Mesenchymal stem cell (in vitro differentiated cells and primary cell): ENCODE measurements at regions not wholly inside any gene's neighbourhood (a gene's known extent, or its start where the extent isn't known, plus 50 kb on each side); places are given as distances from the start of the nearest gene placed in this dataset.

ENCODE experiments used
- DNase-seq: peaks from one replicate; pipeline ENCODE4 v3.0.0-alpha.2; 2013
- H2AFZ ChIP-seq: one replicate; pipeline ENCODE4 v1.6.1; 2013; ENCODE audit warnings: low read depth, mild to moderate bottlenecking, control low read depth, inconsistent platforms, low read length, moderate library complexity
- H2AK5ac ChIP-seq: 2 replicates; pipeline ENCODE4 v1.6.1; 2013; ENCODE audit warnings: low read length, moderate library complexity, mild to moderate bottlenecking, inconsistent platforms; ENCODE audit not compliant: severe bottlenecking
- H2BK120ac ChIP-seq: one replicate; pipeline ENCODE4 v1.6.1; 2013; ENCODE audit warnings: low read depth, mild to moderate bottlenecking, inconsistent platforms, low read length, moderate library complexity
- H2BK12ac ChIP-seq, 2 experiments: one replicate each; pipeline ENCODE4 v1.6.1; 2013; ENCODE audit warnings: inconsistent platforms in 2 of 2, low read length in 2 of 2, mild to moderate bottlenecking in 2 of 2, moderate library complexity in 2 of 2, control low read depth in 1 of 2
- H2BK15ac ChIP-seq: one replicate; pipeline ENCODE4 v1.6.1; 2013; ENCODE audit warnings: mild to moderate bottlenecking, low read depth, inconsistent platforms; ENCODE audit not compliant: poor library complexity, severe bottlenecking
- H2BK5ac ChIP-seq: 2 replicates; pipeline ENCODE4 v1.6.1; 2013; ENCODE audit warnings: low read depth, mild to moderate bottlenecking, low read length, control low read depth, inconsistent platforms; ENCODE audit not compliant: poor library complexity, severe bottlenecking
- H3K14ac ChIP-seq, 2 experiments: one replicate each; pipeline ENCODE4 v1.6.1; 2013; ENCODE audit warnings: inconsistent platforms in 2 of 2, low read length in 2 of 2, control low read depth in 1 of 2, mild to moderate bottlenecking in 1 of 2, moderate library complexity in 1 of 2
- H3K18ac ChIP-seq, 2 experiments: one replicate each; pipeline ENCODE4 v1.6.1; 2013; ENCODE audit warnings: inconsistent platforms in 2 of 2, low read length in 2 of 2, control low read depth in 1 of 2, low read depth in 1 of 2, mild to moderate bottlenecking in 1 of 2
- H3K23ac ChIP-seq, 2 experiments: one replicate each; pipeline ENCODE4 v1.6.1; 2013; ENCODE audit warnings: inconsistent platforms in 2 of 2, low read length in 2 of 2, mild to moderate bottlenecking in 2 of 2, moderate library complexity in 2 of 2, control low read depth in 1 of 2
- H3K27ac ChIP-seq: 2 replicates; pipeline ENCODE4 v1.5.1; 2013; ENCODE audit warnings: mild to moderate bottlenecking, moderate library complexity, low read length, control low read depth, inconsistent platforms; ENCODE audit not compliant: poor library complexity, severe bottlenecking
- H3K27me3 ChIP-seq, 2 experiments: 2 replicates each; pipeline versions ENCODE4 v1.6.1 to v1.7.0; 2013; ENCODE audit warnings: low read length in 2 of 2, mild to moderate bottlenecking in 2 of 2, moderate library complexity in 2 of 2, control low read depth in 1 of 2, inconsistent platforms in 1 of 2; ENCODE audit not compliant: control insufficient read depth in 1 of 2, insufficient read depth in 1 of 2
- H3K36me3 ChIP-seq, 2 experiments: 2 replicates each; pipeline versions ENCODE4 v1.6.1 to v1.7.0; 2013; ENCODE audit warnings: low read length in 2 of 2, control low read depth in 1 of 2, inconsistent platforms in 1 of 2, low read depth in 1 of 2, mild to moderate bottlenecking in 1 of 2; ENCODE audit not compliant: insufficient read depth in 2 of 2, control insufficient read depth in 1 of 2
- H3K4ac ChIP-seq, 2 experiments: one replicate each; pipeline ENCODE4 v1.6.1; 2013; ENCODE audit warnings: inconsistent platforms in 2 of 2, low read length in 2 of 2, mild to moderate bottlenecking in 2 of 2, moderate library complexity in 2 of 2, control low read depth in 1 of 2, low read depth in 1 of 2
- H3K4me1 ChIP-seq: 2 replicates; pipeline ENCODE4 v1.6.1; 2013; ENCODE audit warnings: low read depth, low read length, control low read depth; ENCODE audit not compliant: control insufficient read depth, insufficient read depth
- H3K4me2 ChIP-seq: 2 replicates; pipeline ENCODE4 v1.6.1; 2013; ENCODE audit warnings: low read length, mild to moderate bottlenecking, inconsistent platforms; ENCODE audit not compliant: poor library complexity, severe bottlenecking
- H3K4me3 ChIP-seq, 2 experiments: 2 replicates each; pipeline versions ENCODE4 v1.5.1 to v1.7.0; 2013; ENCODE audit warnings: low read length in 2 of 2, mild to moderate bottlenecking in 2 of 2, control low read depth in 1 of 2, low read depth in 1 of 2; ENCODE audit not compliant: insufficient read depth in 1 of 2
- H3K79me1 ChIP-seq: replicated peaks from 2 replicates; pipeline ENCODE4 v1.6.1; 2013; ENCODE audit warnings: mild to moderate bottlenecking, control low read depth, low read length, inconsistent platforms; ENCODE audit not compliant: poor library complexity, severe bottlenecking
- H3K9ac ChIP-seq: 2 replicates; pipeline ENCODE4 v1.7.0; 2013; ENCODE audit warnings: mild to moderate bottlenecking, low read length, moderate library complexity
- H3K9me3 ChIP-seq: 2 replicates; pipeline ENCODE4 v1.7.0; 2013; ENCODE audit warnings: mild to moderate bottlenecking, low read length; ENCODE audit not compliant: control insufficient read depth
- H4K8ac ChIP-seq: one replicate; pipeline ENCODE4 v1.6.1; 2013; ENCODE audit warnings: inconsistent platforms, mild to moderate bottlenecking, low read length, moderate library complexity
- H4K91ac ChIP-seq: one replicate; pipeline ENCODE4 v1.6.1; 2013; ENCODE audit warnings: mild to moderate bottlenecking, low read length, inconsistent platforms
- WGBS: methylation state at CpG from one replicate; pipeline ENCODE4 v1.1.7; 2013; ENCODE audit warnings: mixed read lengths; 5-methylcytosine and 5-hydroxymethylcytosine counted together

- H2AFZ ChIP-seq, result no peak overlapping the region
- no peaks in the 10 kb centered on the region for H3K27me3 ChIP-seq
- no peak overlapping the region for H3K4me3 ChIP-seq
- no peak overlapping the region for H3K27ac ChIP-seq
- H2BK12ac ChIP-seq, result no peak overlapping the region
- no peak overlapping the region for H2BK5ac ChIP-seq
- H3K4ac ChIP-seq, result no peak overlapping the region
- no peak overlapping the region for H4K91ac ChIP-seq
- H2BK120ac ChIP-seq, result no peak overlapping the region
- H3K79me1 ChIP-seq, result no peaks in the 10 kb centered on the region
- H3K18ac ChIP-seq, result no peak overlapping the region
- H3K4me1 ChIP-seq, result no peaks in the 10 kb centered on the region
- DNase-seq, result peak; percentile 66
- no peak overlapping the region for H3K4me2 ChIP-seq
- H2AK5ac ChIP-seq, result no peak overlapping the region
- H3K9ac ChIP-seq, result no peak overlapping the region
- H3K9me3 ChIP-seq, result no peaks in the 10 kb centered on the region
- no peak overlapping the region for H3K14ac ChIP-seq
- no peak overlapping the region for H4K8ac ChIP-seq
- no peak overlapping the region for H2BK15ac ChIP-seq
- WGBS, result 70% methylated on average over 3 of the region's 6 CpGs
- no peak overlapping the region for H3K23ac ChIP-seq
- no peaks in the 10 kb centered on the region for H3K36me3 ChIP-seq
These were observed 60.6 kb upstream of the C1orf21 start for GRCh38 chr1:184326278-184326677.

- Histone ChIP-seq H3K36me3 (no peaks in the 10 kb centered on the region), H3K27me3 (no peaks in the 10 kb centered on the region), H3K4ac (no peak overlapping the region), H4K8ac (no peak overlapping the region), H3K9ac (no peak overlapping the region), H3K27ac (no peak overlapping the region), H2BK5ac (no peak overlapping the region), H3K4me1 (no peaks in the 10 kb centered on the region), H3K4me3 (no peak overlapping the region), H2AK5ac (no peak overlapping the region), H3K4me2 (no peak overlapping the region), H4K91ac (no peak overlapping the region), H3K18ac (no peak overlapping the region), H2BK15ac (no peak overlapping the region), H2BK120ac (no peak overlapping the region), H3K9me3 (no peaks in the 10 kb centered on the region), H2AFZ (no peak overlapping the region), H3K23ac (no peak overlapping the region), H3K79me1 (no peaks in the 10 kb centered on the region), H2BK12ac (no peak overlapping the region), H3K14ac (no peak overlapping the region)
- no peak for DNase-seq
- WGBS, result 91% methylated on average over 3 of the region's 7 CpGs
These were observed 57.4 kb upstream of the C1orf21 start for GRCh38 chr1:184329245-184329953.

- H3K4me2 ChIP-seq, result no peak overlapping the region
- no peak for DNase-seq
- H3K14ac ChIP-seq, result no peak overlapping the region
- H3K9me3 ChIP-seq, result no peaks in the 10 kb centered on the region
- H3K4me3 ChIP-seq, result no peak overlapping the region
- H3K4ac ChIP-seq, result no peak overlapping the region
- H3K79me1 ChIP-seq, result no peaks in the 10 kb centered on the region
- no peak overlapping the region for H4K91ac ChIP-seq
- H2AK5ac ChIP-seq, result no peak overlapping the region
- H4K8ac ChIP-seq, result no peak overlapping the region
- no peaks in the 10 kb centered on the region for H3K27me3 ChIP-seq
- WGBS, result 96% methylated on average over 6 of the region's 7 CpGs
- H3K23ac ChIP-seq, result no peak overlapping the region
- no peak overlapping the region for H3K27ac ChIP-seq
- no peak overlapping the region for H2AFZ ChIP-seq
- no peak overlapping the region for H2BK12ac ChIP-seq
- H2BK15ac ChIP-seq, result no peak overlapping the region
- H3K4me1 ChIP-seq, result no peaks in the 10 kb centered on the region
- no peak overlapping the region for H3K18ac ChIP-seq
- H3K9ac ChIP-seq, result no peak overlapping the region
- H2BK120ac ChIP-seq, result no peak overlapping the region
- H3K36me3 ChIP-seq, result no peaks in the 10 kb centered on the region
- no peak overlapping the region for H2BK5ac ChIP-seq
These were observed 56.6 kb upstream of the C1orf21 start for GRCh38 chr1:184329962-184330868.

GRCh38 chr1:184330875-184331274 is 56.0 kb upstream of the C1orf21 start:
- Histone ChIP-seq H2AK5ac (no peak overlapping the region), H3K9me3 (no peaks in the 10 kb centered on the region), H3K4me1 (no peaks in the 10 kb centered on the region), H3K27me3 (no peaks in the 10 kb centered on the region), H2AFZ (no peak overlapping the region), H3K9ac (no peak overlapping the region), H3K79me1 (no peaks in the 10 kb centered on the region), H3K4me2 (no peak overlapping the region), H2BK12ac (no peak overlapping the region), H2BK120ac (no peak overlapping the region), H3K4ac (no peak overlapping the region), H3K36me3 (no peaks in the 10 kb centered on the region), H3K14ac (no peak overlapping the region), H4K8ac (no peak overlapping the region), H3K18ac (no peak overlapping the region), H2BK15ac (no peak overlapping the region), H3K4me3 (no peak overlapping the region), H3K27ac (no peak overlapping the region), H4K91ac (no peak overlapping the region), H2BK5ac (no peak overlapping the region), H3K23ac (no peak overlapping the region)
- DNase-seq, result no peak
- WGBS, result 90% methylated on average over 4 of the region's 4 CpGs
